HG02970 (cell line): ENCODE measurements at regions not wholly inside any gene's neighbourhood (a gene's known extent, or its start where the extent isn't known, plus 50 kb on each side); places are given as distances from the start of the nearest gene placed in this dataset.
"Not testable (repeated sequence)": the region's sequence is repeated elsewhere in the genome, so short reads cannot be mapped to it uniquely, and the experiment has no call there.

ENCODE experiments used
- ATAC-seq: cut with Tn5 transposase; IDR thresholded peaks from one replicate; pipeline ENCODE4 v1.9.1; 2021; ENCODE audit warnings: mild to moderate bottlenecking, moderate library complexity, moderate number of reproducible peaks; ENCODE audit not compliant: unreplicated experiment, low FRiP score

DNA sequence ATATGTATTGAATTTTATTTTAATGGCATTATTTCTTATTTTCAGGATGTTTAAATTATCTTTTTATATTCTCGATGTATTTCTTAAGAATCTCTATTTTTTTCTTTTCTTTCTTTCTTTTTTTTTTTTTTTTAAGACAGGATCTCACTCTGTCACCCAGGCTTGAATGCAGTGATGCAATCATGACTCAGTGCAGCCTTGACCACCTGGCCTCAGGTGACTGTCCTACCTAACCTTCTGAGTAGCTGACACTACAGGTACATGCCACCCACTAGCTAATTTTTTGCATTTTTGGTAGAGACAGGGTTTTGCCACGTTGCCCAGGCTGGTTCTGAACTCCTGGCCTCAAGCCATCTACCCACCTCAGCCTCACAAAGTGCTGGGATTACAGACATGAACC, 143.8 kb upstream of the LAMA2 start:
- ATAC-seq: no peak

- ATAC-seq: no peak
These were observed 144.8 kb upstream of the LAMA2 start for GRCh38 chr6:128738112-128738511.

DNA sequence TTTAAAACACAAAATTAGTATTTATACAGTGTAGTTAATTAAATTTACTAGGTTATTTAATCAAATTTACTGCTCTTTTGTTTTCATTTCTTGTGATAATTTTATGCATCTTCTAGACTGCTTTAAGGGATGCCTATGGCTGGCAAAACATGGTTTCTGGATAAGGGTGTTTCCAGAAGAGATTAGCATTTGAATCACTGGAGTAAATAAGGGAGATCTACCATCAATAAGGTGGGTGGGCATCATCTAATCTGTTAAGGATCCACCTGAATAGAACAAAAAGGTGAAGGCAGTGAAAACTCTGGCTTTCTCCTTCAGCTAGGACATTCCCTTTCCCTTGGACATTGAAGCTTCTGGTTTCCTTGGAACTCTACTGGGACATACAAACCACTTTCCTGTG, 146.2 kb upstream of the LAMA2 start:
- no peak for ATAC-seq

DNA sequence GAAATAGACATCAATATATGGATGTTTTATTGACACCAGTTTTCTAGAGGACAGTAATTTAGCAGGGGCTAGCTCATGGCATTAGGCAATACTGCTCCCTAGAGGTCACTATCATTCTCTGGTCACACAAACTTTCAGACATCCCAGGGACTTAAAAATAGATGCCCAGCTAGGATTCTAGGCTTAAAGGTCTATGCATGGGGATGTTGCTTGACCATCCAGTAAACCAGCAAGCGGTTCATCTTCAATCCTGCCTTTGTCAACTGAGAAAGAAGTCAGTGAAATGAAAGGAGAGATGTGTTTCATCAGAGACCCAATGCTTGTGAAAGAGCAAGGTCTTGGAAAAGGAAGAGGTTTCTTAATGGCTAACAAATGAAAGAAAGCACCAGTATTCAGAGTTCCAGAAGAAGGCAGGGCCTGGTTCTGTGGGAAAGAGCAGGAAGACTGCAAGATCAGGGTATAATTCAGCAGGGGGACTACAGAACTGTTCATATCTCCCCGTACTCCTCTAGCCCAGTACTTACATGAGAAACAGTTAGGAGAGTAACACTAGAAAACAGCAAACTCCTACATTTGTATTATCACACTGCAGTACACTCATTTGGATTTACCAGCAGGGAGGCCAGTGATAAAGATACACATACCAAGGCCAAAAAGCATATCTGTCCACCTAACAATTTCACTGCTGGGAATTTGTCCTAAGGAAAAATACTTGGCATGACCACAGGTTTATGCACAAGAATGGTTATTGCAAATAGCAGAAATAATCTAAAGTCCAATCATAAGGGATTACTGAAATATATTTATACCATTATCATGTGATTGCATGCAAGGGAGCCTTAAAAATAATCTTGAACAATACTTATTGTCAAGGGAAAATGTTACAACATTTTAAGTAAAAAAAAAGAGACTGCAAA, 151.4 kb upstream of the LAMA2 start:
- ATAC-seq: no peak

- ATAC-seq: no peak
These were observed 155.4 kb upstream of the LAMA2 start for GRCh38 chr6:128727500-128727899.

DNA sequence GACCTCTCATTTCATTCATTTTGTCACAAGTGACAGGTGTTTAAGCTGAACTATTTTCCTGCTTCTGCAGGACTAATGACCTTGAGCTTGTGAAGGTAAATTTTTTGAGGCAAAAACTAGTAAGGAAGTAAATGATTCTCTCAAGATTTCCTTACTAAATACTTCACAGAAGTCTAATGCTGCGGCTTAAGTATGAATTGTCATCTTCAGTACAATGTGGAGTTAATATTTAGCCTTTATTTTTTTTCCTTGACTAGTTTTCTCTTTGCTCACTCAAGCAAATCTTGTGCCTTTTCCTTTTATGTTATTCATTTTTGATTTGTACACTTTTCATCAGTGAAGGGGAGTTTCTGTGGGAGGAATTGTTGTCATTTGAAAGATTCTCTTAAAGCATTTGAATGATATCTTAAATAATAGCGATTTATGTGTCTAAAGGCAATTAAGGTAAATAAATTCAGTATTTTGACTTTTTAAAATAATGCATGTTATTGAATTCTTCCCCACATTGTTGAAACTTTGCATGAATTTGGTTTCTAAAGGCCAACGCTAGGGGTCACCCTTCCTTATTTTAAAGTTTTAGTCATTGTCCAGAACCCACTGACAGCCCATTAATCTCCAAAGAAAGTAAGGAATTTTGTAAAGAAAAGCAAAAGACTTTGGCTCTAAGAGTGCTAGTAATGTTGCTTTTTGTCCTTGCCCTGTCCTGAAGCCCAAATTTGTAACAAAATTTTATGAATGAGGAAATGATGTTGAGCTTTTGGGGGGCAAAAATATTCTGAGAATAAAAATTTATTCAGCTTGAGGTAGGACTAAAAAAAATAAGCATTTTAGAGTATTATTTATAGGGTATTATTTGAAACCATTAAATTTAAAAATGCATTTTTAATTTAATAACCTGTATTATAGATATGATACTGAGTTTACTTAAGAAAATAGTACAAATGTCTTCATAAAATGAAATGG, 157.4 kb upstream of the LAMA2 start:
- ATAC-seq: no peak

DNA sequence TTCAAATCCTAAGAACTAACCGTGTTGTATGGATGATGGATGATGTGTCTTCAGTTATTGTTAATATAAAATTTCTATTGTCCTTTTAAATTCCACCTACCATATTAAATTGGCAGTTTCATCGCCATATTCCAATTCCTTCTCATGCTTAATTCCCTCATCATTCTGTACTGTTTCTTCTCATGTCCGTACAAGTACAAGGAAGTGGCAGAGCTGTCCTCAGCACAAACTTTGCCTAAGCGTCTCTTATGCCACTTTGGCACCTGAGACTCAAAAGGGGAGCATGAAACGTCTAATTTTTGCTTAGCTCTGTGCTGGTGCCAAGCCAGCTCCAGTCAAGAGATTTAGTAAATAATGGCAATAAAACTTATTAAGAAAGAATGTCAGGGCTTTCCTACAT, 158.2 kb upstream of the LAMA2 start:
- no peak for ATAC-seq

DNA sequence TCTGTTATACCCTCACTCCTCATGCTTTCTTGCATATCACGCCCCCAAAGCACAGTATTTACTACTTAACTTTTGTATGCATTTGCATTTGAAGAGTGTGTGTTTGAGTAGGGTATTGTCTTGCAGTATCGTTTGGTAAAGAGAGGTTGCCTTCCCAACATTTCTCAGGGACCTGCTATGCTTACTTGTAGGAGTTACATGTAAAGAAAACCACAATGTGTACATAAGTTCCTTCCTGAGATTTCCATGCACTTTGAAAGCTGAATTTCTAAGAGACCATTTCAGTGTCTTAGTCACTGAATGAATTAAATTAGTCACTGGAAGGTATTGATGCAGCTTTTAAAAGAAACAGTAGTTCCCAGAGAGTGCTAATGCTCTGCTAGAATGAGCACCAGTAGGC, 159.3 kb upstream of the LAMA2 start:
- no peak for ATAC-seq

GRCh38 chr6:128720891-128721290, 162.0 kb upstream of the LAMA2 start:
- no peak for ATAC-seq

- ATAC-seq: no peak
These were observed 163.2 kb upstream of the LAMA2 start for GRCh38 chr6:128719786-128720185.

DNA sequence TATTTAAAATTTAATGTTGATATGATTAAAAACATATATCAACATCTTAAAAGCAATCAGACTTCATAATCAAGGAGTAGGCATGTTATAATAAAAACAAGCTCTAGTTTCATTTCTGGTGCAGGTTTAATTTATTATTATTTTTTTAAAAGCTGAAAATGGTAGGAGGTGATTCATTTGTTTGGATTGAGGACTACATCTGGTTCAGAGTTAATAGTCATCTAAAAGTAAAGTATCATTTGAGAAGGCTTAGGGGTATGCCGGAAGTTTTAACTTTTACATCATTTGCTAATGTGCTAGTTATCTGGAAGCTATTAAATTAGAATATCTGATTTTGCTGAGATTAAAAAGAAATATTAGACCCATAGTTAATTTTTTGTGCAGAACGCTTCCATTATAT, 169.5 kb upstream of the LAMA2 start:
- ATAC-seq: no peak

DNA sequence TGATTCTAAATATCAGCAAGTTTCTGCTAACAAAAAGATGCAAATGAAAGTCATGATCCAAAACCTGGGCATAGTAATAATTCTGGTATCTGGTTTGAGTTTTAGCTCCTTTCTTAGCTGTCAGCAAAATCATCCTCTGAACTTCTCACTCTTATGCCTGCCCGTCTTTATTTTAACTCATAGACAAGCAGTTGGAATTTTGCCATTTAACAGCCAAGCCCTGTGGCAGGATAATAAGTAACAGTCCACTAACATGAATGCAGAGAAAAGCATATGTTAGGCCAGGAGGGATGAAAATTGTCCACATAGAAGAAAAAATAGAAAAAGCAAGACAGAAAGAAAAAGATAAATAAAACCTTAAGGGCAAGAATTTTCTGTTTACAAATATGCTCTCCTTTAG, 170.0 kb upstream of the LAMA2 start:
- ATAC-seq: no peak

DNA sequence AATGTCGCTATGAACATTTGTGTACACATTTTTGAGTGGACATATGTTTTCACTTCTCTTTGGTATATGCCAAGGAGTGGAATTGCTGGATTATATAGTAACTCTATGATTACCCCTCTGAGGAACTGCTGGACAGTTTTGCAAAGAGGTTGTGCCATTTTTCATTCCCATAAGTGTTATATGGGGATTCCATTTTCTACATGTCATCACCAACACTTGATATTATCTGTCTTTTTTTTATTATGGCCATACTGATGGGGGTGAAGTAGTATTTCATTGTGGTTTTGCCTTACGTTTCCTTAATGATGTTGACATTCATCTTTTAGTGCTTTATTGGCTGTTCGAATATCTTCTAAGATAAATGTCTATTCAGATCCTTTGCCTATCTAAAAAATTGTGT, 171.8 kb upstream of the LAMA2 start:
- no peak for ATAC-seq

GRCh38 chr6:128710315-128710714, 172.6 kb upstream of the LAMA2 start:
- ATAC-seq: no peak

GRCh38 chr6:128704601-128705000, 178.3 kb upstream of the LAMA2 start:
- no peak for ATAC-seq

DNA sequence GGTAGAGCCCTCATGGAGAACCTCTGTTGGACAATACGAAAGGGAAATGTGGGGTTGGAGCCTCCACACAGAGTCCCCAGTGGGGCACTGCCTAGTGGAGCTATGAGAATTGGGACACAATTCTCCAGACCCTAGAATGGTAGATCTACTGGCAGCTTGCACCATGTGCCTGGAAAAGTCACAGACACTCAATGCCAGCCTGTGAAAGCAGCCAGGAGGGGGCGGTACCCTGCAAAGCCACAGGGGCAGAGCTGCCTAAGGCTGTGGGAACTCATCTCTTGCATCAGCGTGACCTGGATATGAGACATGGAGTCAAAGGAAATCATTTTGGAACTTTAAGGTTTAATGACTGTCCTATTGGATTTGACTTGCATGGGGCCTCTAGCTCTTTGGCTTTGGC, 179.1 kb upstream of the LAMA2 start:
- not testable (repeated sequence) for ATAC-seq

GRCh38 chr6:128696691-128697689, 176.6 kb upstream of the PTPRK start:
- ATAC-seq: no peak

- ATAC-seq: peak; percentile 75
These were observed 174.1 kb upstream of the PTPRK start for GRCh38 chr6:128694303-128695009.

DNA sequence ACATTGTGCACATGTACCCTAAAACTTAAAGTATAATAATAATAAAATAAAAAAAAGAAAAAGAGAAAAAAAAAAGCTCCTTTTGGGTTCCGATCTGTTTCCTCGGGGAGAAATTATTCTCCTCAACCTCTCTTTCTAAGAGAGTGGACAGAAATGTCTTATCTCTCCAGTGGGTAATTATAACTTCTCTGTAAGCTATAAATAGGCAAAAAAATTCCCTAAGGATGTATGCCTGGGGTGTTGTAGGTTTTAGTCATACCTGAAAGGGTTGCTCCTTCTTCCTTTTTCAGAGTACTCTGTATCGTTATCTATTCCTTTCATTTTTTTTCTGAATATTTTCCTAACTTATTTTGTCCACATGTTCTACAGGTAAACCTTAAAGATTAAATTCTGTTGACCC, 169.7 kb upstream of the PTPRK start:
- no peak for ATAC-seq

GRCh38 chr6:128686084-128686483, 165.7 kb upstream of the PTPRK start:
- ATAC-seq: no peak
